Caco-2 (cell line): ENCODE measurements at regions not wholly inside any gene's neighbourhood (a gene's known extent, or its start where the extent isn't known, plus 50 kb on each side); places are given as distances from the start of the nearest gene placed in this dataset.

Experiments
- BruUV-seq: library from RNA; stranded (reverse); fragments of 400-500 nt; replicated peaks from 2 replicates; lab custom pipeline; 2021; lab: Mats Ljungman, UMichigan
- CTCF ChIA-PET: fragments of 300-600 bp; sonication (Branson Sonifier 250); formaldehyde crosslinking; loops from one replicate; lab custom pipeline; 2022; ENCODE audit warnings: antibody characterized with exemption; lab: Charles Lee
- POLR2A ChIA-PET: fragments of 300-600 bp; sonication (Branson Sonifier 250); formaldehyde crosslinking; loops from one replicate; lab custom pipeline; 2022; ENCODE audit warnings: antibody characterized with exemption; lab: Charles Lee
- DNase-seq, 2 experiments: peaks; one replicate each; pipeline versions ENCODE4 v3.0.0 to v3.0.0-alpha.2; 2020 to 2022
- H3K27me3 ChIP-seq: replicated peaks from 2 replicates; pipeline ENCODE4 v1.6.0; 2011; ENCODE audit warnings: low read length; ENCODE audit not compliant: control insufficient read depth, insufficient read depth
- H3K36me3 ChIP-seq: 2 replicates; pipeline ENCODE4 v1.5.1; 2011; ENCODE audit warnings: low read length; ENCODE audit not compliant: control insufficient read depth, insufficient read depth
- H3K4me1 ChIP-seq: fragments of 250-450 bp; sonication (Bioruptor Pico); 2 replicates; pipeline ENCODE4 v1.5.1; 2020; ENCODE audit warnings: mild to moderate bottlenecking
- H3K4me3 ChIP-seq: 2 replicates; pipeline ENCODE4 v1.5.1; 2011; ENCODE audit warnings: low read depth, mild to moderate bottlenecking, control low read depth, low read length
- H3K9me3 ChIP-seq: fragments of 250-450 bp; sonication (Bioruptor Pico); 2 replicates; pipeline ENCODE4 v1.5.1; 2020; ENCODE audit warnings: mild to moderate bottlenecking, moderate library complexity
- H3K27ac Mint-ChIP-seq: one replicate; pipeline ENCODE4 v1.8.0; 2022; ENCODE audit warnings: mixed read lengths; ENCODE audit not compliant: unreplicated experiment
- H3K27me3 Mint-ChIP-seq: one replicate; pipeline ENCODE4 v1.8.0; 2022; ENCODE audit warnings: mixed read lengths; ENCODE audit not compliant: insufficient read depth, unreplicated experiment
- H3K36me3 Mint-ChIP-seq: one replicate; pipeline ENCODE4 v1.8.0; 2022; ENCODE audit warnings: mild to moderate bottlenecking, mixed read lengths; ENCODE audit not compliant: insufficient read depth, unreplicated experiment
- H3K4me1 Mint-ChIP-seq: one replicate; pipeline ENCODE4 v1.8.0; 2022; ENCODE audit warnings: low read depth, mixed read lengths; ENCODE audit not compliant: unreplicated experiment
- H3K4me3 Mint-ChIP-seq: one replicate; pipeline ENCODE4 v1.8.0; 2022; ENCODE audit warnings: mild to moderate bottlenecking, moderate library complexity, mixed read lengths; ENCODE audit not compliant: unreplicated experiment
- H3K9me3 Mint-ChIP-seq: one replicate; pipeline ENCODE4 v1.8.0; 2022; ENCODE audit warnings: mixed read lengths; ENCODE audit not compliant: unreplicated experiment
- intact Hi-C: fragments of 100-400 bp; cut with micrococcal nuclease; formaldehyde crosslinking; loops from one replicate; pipeline ENCODE4 v1.10.0; 2022; ENCODE audit not compliant: unreplicated experiment
- TF ChIP-seq, protein P1 (sequence below), 2 experiments: fragments of 200-600 bp in 1 of 2; IDR thresholded peaks; 1 replicate in 1 of 2; 2 replicates in 1 of 2; pipeline versions ENCODE4 v1.5.1 to v1.8.0; 2011 to 2022; ENCODE audit warnings: antibody characterized with exemption in 1 of 2, control low read depth in 1 of 2, inconsistent platforms in 1 of 2, low read depth in 1 of 2, low read length in 1 of 2, mild to moderate bottlenecking in 1 of 2, moderate library complexity in 1 of 2; ENCODE audit not compliant: insufficient read depth in 1 of 2, severe bottlenecking in 1 of 2, unreplicated experiment in 1 of 2

DNA sequence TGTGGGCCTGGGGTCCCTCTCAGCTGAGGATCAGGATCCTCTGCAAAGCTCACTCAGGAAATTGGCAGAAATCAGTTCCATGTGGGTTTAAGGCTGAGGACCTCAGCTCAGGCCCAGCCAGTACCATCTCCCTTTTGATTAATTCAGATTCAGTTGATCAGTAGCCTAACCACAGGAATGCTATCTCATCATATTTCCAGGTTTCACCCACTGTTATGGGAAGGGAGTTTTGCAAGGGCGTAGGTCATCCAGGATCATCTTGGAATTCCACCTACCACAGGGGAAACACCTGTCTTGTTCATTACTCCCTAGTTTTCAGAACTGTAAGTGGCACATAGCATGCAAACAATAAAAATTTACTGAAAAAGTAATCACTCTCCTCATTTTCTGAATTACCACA lies 399.5 kb upstream of the CNTN3 start:
- no peak for DNase-seq
- CTCF ChIA-PET = no interaction called here
- no peaks in the 10 kb centered on the region for H3K36me3 ChIP-seq
- Mint-ChIP-seq H3K27ac (no peak overlapping the region), H3K36me3 (no peaks in the 10 kb centered on the region), H3K27me3 (no peaks in the 10 kb centered on the region), H3K9me3 (no peaks in the 10 kb centered on the region), H3K4me3 (no peak overlapping the region), H3K4me1 (no peaks in the 10 kb centered on the region)
- H3K4me1 ChIP-seq = no peaks in the 10 kb centered on the region
- BruUV-seq = no TSS peak
- POLR2A ChIA-PET = no interaction called here
- H3K9me3 ChIP-seq = no peaks in the 10 kb centered on the region
- no peaks in the 10 kb centered on the region for H3K27me3 ChIP-seq
- intact Hi-C loops = no loop called here
- H3K4me3 ChIP-seq = no peak overlapping the region
- TF ChIP-seq, protein P1, sequence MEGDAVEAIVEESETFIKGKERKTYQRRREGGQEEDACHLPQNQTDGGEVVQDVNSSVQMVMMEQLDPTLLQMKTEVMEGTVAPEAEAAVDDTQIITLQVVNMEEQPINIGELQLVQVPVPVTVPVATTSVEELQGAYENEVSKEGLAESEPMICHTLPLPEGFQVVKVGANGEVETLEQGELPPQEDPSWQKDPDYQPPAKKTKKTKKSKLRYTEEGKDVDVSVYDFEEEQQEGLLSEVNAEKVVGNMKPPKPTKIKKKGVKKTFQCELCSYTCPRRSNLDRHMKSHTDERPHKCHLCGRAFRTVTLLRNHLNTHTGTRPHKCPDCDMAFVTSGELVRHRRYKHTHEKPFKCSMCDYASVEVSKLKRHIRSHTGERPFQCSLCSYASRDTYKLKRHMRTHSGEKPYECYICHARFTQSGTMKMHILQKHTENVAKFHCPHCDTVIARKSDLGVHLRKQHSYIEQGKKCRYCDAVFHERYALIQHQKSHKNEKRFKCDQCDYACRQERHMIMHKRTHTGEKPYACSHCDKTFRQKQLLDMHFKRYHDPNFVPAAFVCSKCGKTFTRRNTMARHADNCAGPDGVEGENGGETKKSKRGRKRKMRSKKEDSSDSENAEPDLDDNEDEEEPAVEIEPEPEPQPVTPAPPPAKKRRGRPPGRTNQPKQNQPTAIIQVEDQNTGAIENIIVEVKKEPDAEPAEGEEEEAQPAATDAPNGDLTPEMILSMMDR (IDR thresholded peaks at IDR 0.05; ENCODE audit: insufficient read depth in 1 of 2, low read depth in 1 of 2, low read length in 1 of 2, severe bottlenecking in 1 of 2, unreplicated experiment in 1 of 2) = no peak

DNA sequence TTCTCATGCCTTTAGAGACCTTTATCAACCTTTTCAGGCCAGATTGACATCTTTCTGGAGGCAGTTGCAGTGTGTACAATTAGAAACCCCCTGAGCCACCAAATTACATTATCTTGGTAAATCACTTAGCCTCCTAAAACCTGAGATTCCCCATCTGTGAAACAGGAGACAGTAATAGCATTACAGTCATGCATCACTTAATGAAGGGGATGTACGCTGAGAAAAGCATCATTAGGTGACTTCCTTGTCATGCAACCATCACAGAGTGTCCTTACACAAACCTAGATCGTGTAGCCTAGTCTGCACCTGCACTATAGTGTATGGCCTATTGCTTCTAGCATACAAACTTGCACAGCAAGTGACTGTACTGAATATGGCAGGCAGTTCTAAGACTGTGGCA lies 400.8 kb upstream of the CNTN3 start:
- Mint-ChIP-seq H3K36me3 (no peaks in the 10 kb centered on the region), H3K27me3 (no peaks in the 10 kb centered on the region), H3K4me1 (no peaks in the 10 kb centered on the region), H3K4me3 (no peak overlapping the region), H3K9me3 (no peaks in the 10 kb centered on the region), H3K27ac (no peak overlapping the region)
- H3K9me3 ChIP-seq = no peaks in the 10 kb centered on the region
- H3K4me3 ChIP-seq = no peak overlapping the region
- no peaks in the 10 kb centered on the region for H3K36me3 ChIP-seq
- no peaks in the 10 kb centered on the region for H3K4me1 ChIP-seq
- TF ChIP-seq, protein P1 (IDR thresholded peaks at IDR 0.05; ENCODE audit: insufficient read depth in 1 of 2, low read depth in 1 of 2, low read length in 1 of 2, severe bottlenecking in 1 of 2, unreplicated experiment in 1 of 2) = no peak
- BruUV-seq = no TSS peak
- no peak for DNase-seq
- CTCF ChIA-PET = no interaction called here
- POLR2A ChIA-PET = no interaction called here
- H3K27me3 ChIP-seq = no peaks in the 10 kb centered on the region
- intact Hi-C loops = no loop called here

DNA sequence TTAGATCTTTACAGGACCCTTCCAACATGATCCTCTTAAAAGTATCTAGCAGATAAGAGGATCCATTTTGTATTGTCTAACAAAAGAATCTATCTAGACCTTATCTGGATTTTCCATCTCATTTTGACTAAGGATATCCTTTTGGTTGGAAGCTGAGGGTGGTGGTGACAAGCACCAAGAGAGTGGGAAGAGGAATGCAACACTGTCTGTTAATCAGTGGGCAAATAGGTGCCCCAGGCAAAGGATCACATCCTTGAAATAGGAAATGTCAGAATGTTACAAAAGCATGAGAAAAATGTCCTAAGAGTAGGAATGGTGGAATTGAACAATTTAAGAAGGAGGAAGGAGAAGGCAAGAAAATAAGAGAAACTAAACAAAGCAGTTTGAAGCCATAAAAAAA lies 420.7 kb upstream of the CNTN3 start:
- ChIA-PET POLR2A (no interaction called here), CTCF (no interaction called here)
- no peak overlapping the region for H3K27ac Mint-ChIP-seq
- no peaks in the 10 kb centered on the region for H3K36me3 Mint-ChIP-seq
- H3K27me3 ChIP-seq = no peaks in the 10 kb centered on the region
- no peak overlapping the region for H3K4me3 ChIP-seq
- no peak overlapping the region for H3K4me3 Mint-ChIP-seq
- BruUV-seq = no TSS peak
- H3K9me3 ChIP-seq = no peaks in the 10 kb centered on the region
- TF ChIP-seq, protein P1 (IDR thresholded peaks at IDR 0.05; ENCODE audit: insufficient read depth in 1 of 2, low read depth in 1 of 2, low read length in 1 of 2, severe bottlenecking in 1 of 2, unreplicated experiment in 1 of 2) = no peak
- no peak for DNase-seq
- no peaks in the 10 kb centered on the region for H3K4me1 ChIP-seq
- H3K36me3 ChIP-seq = no peaks in the 10 kb centered on the region
- peaks cover 3% of the 10 kb centered on the region for H3K27me3 Mint-ChIP-seq
- no peaks in the 10 kb centered on the region for H3K4me1 Mint-ChIP-seq
- intact Hi-C loops = no loop called here
- no peaks in the 10 kb centered on the region for H3K9me3 Mint-ChIP-seq
